Endometrium (tissue), 2 donors: ENCODE measurements at regions not wholly inside any gene's neighbourhood (a gene's known extent, or its start where the extent isn't known, plus 50 kb on each side); places are given as distances from the start of the nearest gene placed in this dataset.

Source experiments
- FAIRE-seq: peaks from 2 replicates; lab custom pipeline; 2012; peaks lifted over from hg19 to GRCh38; lab: Jason Lieb, UNC
- donor health status: control.
- donor health status: control.

- no peak for FAIRE-seq
Observed at GRCh38 chr16:77553130-77553529, 118.3 kb upstream of the ADAMTS18 start.

DNA sequence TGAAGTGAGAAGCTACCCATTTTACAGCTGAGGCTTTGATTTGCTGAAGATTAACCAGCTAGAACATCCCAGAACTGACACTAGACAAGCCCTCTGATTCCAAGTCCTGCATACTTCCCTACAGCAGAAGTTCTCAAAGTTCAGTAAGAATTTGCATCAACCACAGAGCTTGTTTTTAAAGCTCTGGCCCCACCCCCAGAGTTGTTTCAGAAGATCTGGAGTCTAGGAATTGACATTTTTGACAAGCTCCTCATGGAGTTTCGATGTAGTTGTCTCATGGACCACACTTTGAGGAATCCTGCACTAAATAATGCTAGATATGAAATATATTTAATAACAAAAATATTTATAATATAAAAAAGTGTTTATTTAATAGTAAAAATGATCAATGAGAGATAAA lies 120.3 kb upstream of the ADAMTS18 start:
- no peak for FAIRE-seq

DNA sequence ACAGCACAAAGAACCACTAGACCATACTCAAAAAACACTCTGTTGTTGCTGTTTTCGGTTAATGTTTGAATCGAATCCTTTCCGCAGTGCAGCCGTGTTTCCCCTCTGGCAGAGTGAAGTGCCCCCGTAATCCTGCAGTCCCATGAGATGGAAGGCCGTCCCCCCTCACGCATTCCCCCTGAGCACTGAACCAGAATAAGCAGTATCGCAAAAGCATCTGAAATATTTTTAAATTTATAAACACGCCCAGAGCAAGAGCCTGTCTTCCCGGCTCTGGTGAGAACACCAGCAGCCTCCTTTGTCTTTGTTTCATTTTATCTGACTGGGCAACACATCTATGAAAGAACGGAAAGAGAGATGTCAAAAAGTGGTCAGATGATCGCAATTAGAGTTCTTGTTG lies 121.0 kb upstream of the ADAMTS18 start:
- no peak for FAIRE-seq

GRCh38 chr16:77556201-77556873 lies 121.5 kb upstream of the ADAMTS18 start:
- no peak for FAIRE-seq

GRCh38 chr16:77557385-77557784 lies 122.6 kb upstream of the ADAMTS18 start:
- FAIRE-seq: no peak

DNA sequence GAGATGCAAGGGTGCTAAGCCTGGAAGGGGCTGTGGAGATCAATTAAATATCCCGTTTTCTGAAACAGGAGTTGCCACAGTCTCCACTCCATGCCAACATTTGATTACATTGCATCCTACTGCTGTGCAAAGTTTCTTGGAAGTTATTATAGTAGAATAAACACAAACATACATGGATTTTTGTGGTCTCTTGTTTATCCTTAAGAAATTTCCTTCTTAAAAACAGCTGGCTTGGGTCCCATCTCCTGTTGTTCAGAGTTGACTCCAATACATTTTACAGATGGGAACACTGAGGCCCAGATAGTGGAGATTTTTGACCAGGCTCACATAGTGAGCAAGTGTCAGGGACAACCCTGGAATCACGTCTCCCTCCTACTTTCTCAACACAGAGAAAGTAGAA lies 124.0 kb upstream of the ADAMTS18 start:
- no peak for FAIRE-seq

DNA sequence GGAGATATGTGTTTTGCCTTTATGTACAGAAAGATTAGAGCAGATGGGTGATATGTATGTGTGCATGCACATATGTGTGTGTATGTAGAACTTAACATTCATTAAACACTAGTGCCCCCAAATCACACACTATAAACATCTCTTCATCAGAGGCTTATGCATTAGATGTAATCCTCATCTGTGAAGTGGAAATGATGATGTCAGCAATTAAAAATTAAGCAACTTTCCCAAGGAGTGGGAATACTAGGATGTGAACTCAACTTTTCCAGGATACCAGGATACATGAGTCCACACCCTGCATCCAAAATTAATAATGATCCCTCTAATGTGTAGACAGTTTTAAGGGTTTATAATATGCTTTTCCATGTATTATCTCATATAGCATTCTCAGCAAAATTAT lies 127.7 kb upstream of the ADAMTS18 start:
- FAIRE-seq: no peak

- FAIRE-seq: no peak
Observed at GRCh38 chr16:77564791-77565390, 130.1 kb upstream of the ADAMTS18 start.

DNA sequence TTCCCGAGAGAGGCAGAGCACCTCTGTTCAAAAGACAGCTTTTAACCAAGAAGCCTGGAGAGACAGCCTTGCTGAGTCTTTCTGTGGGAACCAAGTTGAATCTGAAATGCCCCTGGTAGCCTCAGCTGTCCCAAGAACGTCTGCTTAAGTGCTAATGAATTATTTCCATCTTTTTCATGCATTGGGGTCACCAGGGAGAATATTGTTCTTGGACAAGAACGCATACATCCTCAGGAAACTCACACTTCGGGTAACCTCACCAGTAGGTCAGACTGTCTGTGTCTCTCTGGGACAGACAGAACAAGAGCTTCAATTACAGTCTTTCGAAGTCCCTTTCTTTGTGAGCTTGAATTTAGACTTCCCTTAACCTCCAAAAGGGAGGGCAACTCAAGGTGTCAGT lies 134.6 kb upstream of the ADAMTS18 start:
- no peak for FAIRE-seq

GRCh38 chr16:77570574-77570973 lies 135.7 kb upstream of the ADAMTS18 start:
- no peak for FAIRE-seq

- no peak for FAIRE-seq
Observed at GRCh38 chr16:77571115-77571862, 136.5 kb upstream of the ADAMTS18 start.

- FAIRE-seq: no peak
Observed at GRCh38 chr16:77574867-77575624, 140.2 kb upstream of the ADAMTS18 start.

DNA sequence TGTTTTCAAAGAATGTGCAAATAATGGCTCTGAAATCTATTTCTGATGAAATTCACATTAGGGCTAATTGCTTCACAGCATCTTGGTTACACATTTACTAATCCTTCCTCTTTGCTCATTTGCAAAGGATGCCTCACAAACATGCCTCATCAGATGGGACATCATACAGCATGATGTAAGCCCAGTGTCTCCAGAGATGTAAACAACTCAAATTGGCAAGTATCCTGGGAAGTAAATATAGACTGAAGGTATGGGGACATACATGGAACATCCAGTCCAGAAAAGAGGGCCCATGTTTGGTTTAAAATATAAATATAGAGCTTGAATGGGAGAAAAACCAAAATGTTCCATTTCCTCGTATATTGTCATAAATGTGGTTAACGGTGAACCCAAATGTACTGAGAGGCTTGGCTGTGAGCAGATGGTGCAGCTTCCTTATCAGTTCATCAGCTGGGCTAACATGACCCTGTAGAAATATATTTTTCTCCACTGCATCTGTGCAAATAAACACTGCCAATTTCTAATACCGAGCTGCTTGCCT lies 142.9 kb upstream of the NUDT7 start:
- no peak for FAIRE-seq

- FAIRE-seq: no peak
Observed at GRCh38 chr16:77581706-77582105, 140.6 kb upstream of the NUDT7 start.

DNA sequence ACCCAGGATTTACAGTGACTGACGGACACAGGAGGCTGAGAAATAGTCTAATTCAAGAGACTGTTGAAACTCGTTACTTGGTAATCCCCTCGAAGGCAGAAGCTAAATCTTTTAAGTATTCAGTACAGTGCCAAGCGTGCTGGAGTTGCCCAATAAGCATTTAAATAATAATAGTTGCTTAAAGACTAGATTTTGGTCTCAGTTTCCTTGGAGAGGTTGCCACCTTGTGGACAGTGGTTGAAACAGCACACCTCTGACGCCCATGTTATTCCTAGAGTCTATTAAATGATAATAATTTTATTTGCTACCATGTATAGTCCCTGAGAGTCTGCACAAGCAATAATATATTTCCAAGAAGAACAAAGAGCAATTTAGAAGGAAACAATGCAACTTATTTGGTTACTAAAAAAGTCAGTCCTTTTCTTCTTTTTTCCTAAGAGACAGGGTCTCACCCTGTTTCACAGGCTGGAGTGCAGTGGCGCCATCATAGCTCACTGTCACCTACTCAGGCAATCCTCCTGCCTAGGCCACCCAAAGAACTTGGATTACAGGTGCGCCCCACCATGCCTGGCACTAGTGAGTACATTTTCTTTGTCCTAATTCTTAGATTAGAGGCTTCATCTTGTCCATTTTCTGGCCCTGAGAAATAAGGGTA lies 138.0 kb upstream of the NUDT7 start:
- FAIRE-seq: peak; percentile 12

GRCh38 chr16:77585379-77586251 lies 136.7 kb upstream of the NUDT7 start:
- no peak for FAIRE-seq

- no peak for FAIRE-seq
Observed at GRCh38 chr16:77588389-77588788, 133.9 kb upstream of the NUDT7 start.

DNA sequence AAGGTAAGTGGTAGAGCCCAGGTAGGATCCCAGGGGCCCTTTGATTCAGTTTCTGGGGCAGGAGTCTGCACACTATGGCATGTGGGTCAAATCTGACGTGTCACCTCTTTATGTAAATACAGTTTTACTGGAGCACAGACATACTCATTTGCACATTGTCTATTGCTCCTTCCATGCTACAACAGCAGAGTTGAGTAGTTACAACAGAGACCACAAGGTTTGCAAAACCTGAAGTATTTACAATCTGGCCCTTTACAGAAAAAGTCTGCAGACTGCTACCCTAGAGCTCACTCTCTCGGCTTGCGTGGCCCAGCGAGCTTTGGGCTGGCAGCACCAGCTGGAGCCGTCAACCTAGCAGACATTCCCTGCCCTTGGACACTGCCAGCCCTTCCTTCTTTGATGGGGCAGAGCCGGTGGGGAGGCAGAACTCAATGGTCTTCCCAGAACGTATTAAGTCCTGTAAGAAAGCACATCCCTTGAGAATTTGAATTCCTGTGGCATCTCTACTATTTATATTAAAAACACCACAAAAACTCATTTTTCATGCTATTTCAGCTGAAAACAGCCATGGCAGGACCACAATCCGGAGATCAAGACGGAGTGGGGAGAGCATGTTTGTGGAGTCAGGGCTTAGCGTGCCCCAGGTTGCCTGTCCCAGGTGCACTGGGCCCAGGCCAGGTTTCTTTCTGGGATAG lies 133.1 kb upstream of the NUDT7 start:
- FAIRE-seq: no peak

DNA sequence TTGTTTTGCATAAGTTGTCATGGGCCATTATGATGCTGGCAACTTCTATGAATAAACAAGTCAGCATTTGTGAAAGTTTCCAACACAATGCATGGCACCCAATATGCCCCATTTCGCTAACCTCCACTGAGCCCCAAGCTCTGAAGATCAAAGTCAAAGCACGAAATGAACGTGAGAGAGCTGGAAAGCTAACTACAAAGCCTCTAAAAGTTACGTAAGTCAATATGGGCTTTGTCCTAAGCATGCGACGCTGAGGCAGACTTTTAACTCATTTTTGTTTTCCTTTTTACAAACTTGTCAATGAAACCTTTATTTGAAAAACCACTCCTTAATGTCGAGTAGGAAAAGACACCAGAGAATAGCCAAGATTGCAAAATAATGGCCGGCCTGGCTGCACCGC lies 131.6 kb upstream of the NUDT7 start:
- no peak for FAIRE-seq

GRCh38 chr16:77591347-77591746 lies 131.0 kb upstream of the NUDT7 start:
- no peak for FAIRE-seq
